Lower leg skin (tissue), 4 donors: ENCODE measurements at regions not wholly inside any gene's neighbourhood (a gene's known extent, or its start where the extent isn't known, plus 50 kb on each side); places are given as distances from the start of the nearest gene placed in this dataset.

Experiments used
- DNase-seq, 2 donors: peaks; one replicate each; pipeline ENCODE4 v3.0.0-alpha.2; 2019; ENCODE audit warnings: low spot score in 2 of 2
- H3K4me3 ChIP-seq: fragments of 200-600 bp; sonication (generic); 2 replicates; pipeline ENCODE4 v1.5.1; 2017; ENCODE audit warnings: mild to moderate bottlenecking, low read depth; ENCODE audit not compliant: poor library complexity, severe bottlenecking
- POLR2A ChIP-seq, 2 donors: fragments of 450-650 bp; IDR thresholded peaks; one replicate each; pipeline ENCODE4 v1.6.1; 2016 to 2017; ENCODE audit warnings: antibody characterized with exemption in 2 of 2, mild to moderate bottlenecking in 1 of 2, moderate library complexity in 1 of 2
- WGBS, 2 donors: methylation state at CpG; one replicate each; pipeline ENCODE4 v1.1.5; 2018; 5-methylcytosine and 5-hydroxymethylcytosine counted together
- intact Hi-C: fragments of 100-400 bp; cut with DNase I; formaldehyde crosslinking; loops from one replicate; pipeline ENCODE4 v1.15.0; 2023; ENCODE audit warnings: low total_unique reads
- TF ChIP-seq, protein P1 (sequence below), 3 donors: fragments of 450-650 bp; IDR thresholded peaks; one replicate each; pipeline ENCODE4 v1.5.1; 2016; ENCODE audit warnings: antibody characterized with exemption in 3 of 3, mild to moderate bottlenecking in 3 of 3, moderate library complexity in 2 of 3

DNA sequence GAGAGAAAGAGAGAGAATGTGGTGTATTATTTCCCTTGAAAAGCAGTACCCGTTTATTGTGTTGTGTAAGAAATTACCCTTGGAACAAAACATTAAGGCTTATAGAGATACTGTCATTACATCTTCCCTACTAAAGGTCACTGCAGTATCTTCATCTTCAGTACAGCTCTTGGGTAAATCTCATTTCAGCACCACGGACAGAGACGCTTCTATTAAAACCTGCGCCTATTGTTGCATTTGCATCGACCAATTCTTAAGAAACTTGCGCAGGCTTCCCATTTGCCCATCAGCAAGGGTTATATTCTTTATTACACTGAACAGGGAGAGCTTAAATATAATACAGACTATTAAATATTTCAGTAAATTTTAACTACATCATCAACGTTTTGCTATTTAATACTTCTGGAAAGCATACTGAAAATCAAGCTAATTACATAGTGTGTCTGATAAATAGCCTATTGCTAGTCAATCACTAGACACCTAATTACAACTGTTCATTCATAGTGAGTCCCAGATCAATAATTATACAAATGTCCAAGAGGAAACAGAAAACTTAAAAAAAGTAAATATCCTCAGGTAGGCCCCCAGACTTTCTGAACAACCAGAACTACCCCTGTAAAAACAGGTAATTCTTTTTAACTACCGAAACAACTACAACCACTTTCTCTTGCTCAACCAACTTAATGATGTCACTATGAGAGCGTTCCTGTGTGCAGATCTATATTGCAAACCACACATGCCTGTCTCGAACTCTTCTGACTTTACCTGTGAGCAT is 350.6 kb downstream of the LIG4 start:
- intact Hi-C loops: no loop called here
- DNase-seq: no peak
- WGBS, 2 donors: 22 to 23% methylated on average over 10 of the region's 10 CpGs
- no peak overlapping the region for H3K4me3 ChIP-seq
- no peak for TF ChIP-seq POLR2A (IDR thresholded peaks at IDR 0.05)

DNA sequence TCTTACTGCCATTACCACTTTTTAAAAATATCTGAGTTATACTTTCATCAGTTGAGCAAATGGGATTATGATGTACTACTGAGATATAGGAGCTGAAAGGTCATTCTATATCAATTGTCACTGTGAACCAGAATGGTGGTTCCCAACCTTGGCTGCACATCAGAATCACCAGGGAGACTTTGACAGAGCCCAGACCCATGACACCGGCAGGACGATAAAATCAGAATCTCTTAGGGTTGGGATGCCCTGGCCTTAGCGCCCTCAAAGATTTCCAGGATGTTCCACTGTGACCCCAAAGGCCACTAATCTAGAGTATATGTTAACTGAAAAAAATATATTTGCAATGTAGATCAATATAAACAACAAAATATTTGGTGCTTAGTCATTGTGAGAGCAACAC is 355.1 kb downstream of the LIG4 start:
- intact Hi-C loops: no loop called here
- no peak for TF ChIP-seq POLR2A (IDR thresholded peaks at IDR 0.05)
- TF ChIP-seq, protein P1, sequence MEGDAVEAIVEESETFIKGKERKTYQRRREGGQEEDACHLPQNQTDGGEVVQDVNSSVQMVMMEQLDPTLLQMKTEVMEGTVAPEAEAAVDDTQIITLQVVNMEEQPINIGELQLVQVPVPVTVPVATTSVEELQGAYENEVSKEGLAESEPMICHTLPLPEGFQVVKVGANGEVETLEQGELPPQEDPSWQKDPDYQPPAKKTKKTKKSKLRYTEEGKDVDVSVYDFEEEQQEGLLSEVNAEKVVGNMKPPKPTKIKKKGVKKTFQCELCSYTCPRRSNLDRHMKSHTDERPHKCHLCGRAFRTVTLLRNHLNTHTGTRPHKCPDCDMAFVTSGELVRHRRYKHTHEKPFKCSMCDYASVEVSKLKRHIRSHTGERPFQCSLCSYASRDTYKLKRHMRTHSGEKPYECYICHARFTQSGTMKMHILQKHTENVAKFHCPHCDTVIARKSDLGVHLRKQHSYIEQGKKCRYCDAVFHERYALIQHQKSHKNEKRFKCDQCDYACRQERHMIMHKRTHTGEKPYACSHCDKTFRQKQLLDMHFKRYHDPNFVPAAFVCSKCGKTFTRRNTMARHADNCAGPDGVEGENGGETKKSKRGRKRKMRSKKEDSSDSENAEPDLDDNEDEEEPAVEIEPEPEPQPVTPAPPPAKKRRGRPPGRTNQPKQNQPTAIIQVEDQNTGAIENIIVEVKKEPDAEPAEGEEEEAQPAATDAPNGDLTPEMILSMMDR (IDR thresholded peaks at IDR 0.05): no peak

DNA sequence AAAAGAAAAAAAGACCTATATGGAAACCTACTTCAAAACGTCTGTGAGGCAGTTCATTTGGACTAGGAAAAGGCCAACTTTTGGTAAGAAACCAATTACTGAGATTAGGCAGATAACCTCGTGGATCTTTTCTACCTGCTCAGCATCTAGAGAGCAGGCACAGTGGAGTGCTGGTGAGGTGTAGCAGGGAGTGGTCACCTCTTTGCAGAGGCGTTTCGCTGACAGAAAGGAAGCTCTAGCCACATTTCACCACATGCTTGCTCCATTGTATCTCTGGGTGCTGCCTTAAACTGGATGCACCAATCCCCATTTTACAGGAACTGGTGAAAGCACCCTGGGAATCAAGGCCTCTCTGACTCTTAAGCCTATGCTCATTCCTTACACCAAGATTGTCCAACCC is 360.5 kb downstream of the LIG4 start:
- no peak for DNase-seq
- 75 to 77% methylated on average over 4 of the region's 4 CpGs for WGBS, 2 donors
- intact Hi-C loops: no loop called here
- no peak overlapping the region for H3K4me3 ChIP-seq
- TF ChIP-seq POLR2A (IDR thresholded peaks at IDR 0.05): no peak

More for the DNA sequence above, 355.1 kb downstream of the LIG4 start:
- DNase-seq: no peak
- no peak overlapping the region for H3K4me3 ChIP-seq
- whole genome bisulfite sequencing, 2 donors: 81 to 91% methylated on average over 3 of the region's 3 CpGs

DNA sequence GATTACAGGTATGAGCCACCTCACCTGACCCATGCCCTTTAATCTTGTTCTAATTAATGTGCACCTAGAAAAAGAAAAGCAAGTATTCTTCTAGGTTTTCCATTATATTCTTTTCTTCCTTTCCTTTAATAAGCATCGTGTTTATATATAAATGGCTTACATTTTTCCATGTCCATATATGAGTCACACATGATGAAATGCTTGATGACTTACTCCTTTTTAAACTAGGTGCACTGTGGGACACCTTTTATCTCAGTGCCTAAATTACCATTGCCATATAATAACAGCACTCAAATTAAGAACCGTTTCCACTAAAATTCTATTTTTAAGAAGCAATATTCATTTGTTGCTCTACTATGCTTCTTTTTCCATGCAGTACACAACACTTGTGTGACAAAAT is 363.3 kb downstream of the LIG4 start:
- WGBS, 2 donors: 75 to 81% methylated on average over 2 of the region's 2 CpGs
- intact Hi-C loops: no loop called here
- no peak for TF ChIP-seq POLR2A (IDR thresholded peaks at IDR 0.05)
- TF ChIP-seq, protein P1 (IDR thresholded peaks at IDR 0.05): no peak
- no peak for DNase-seq
- H3K4me3 ChIP-seq: no peak overlapping the region

DNA sequence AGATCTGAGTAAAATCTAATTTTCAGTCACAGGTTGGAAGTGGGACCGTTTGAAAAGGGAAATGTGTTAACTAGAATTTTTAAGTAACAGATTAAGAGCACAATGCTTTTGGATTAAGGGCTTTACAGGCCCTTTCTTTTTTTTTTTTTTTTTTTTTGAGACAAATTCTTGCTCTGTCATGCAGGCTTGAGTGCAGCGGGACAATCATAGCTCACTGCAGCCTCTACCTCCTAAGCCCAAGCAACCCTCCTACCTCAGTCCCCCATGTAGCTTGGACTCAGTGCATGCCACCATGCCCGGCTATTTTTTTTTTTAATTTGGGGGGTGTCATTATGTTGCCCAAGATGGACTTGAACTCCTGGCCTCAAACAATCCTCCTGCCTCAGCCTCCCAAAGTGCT is 363.7 kb downstream of the LIG4 start:
- WGBS, 2 donors: 70 to 78% methylated on average over 3 of the region's 3 CpGs
- no peak for TF ChIP-seq POLR2A (IDR thresholded peaks at IDR 0.05)
- TF ChIP-seq, protein P1 (IDR thresholded peaks at IDR 0.05): no peak

GRCh38 chr13:107847406-107847805 is 367.9 kb downstream of the LIG4 start:
- DNase-seq: no peak
- intact Hi-C loops: no loop called here
- H3K4me3 ChIP-seq: no peak overlapping the region
- 60 to 67% methylated on average over 5 of the region's 5 CpGs for WGBS, 2 donors
- no peak for TF ChIP-seq POLR2A (IDR thresholded peaks at IDR 0.05)
- TF ChIP-seq, protein P1 (IDR thresholded peaks at IDR 0.05): no peak

More for the DNA sequence above, 363.7 kb downstream of the LIG4 start:
- no peak overlapping the region for H3K4me3 ChIP-seq
- no peak for DNase-seq
- intact Hi-C loops: no loop called here

DNA sequence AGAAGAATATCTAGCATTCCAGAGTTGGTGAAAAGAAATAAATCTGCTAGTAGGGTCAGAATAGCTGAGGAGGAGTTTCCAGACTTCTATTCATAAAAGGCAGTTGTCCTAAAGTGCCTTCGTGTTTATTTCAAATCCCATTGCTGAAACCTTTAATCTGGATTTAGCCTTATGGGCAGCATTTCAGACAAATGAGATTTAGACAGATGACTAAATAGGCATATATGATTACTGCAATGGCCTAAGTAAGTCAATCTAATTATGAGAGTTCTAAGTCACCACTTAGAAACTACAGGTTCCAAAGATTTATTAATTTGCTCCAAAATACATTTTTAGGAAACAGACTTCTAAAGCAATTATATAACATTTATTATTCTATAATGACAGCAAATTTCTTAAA is 368.7 kb downstream of the LIG4 start:
- no peak overlapping the region for H3K4me3 ChIP-seq
- intact Hi-C loops: no loop called here
- TF ChIP-seq, protein P1 (IDR thresholded peaks at IDR 0.05): no peak
- TF ChIP-seq POLR2A (IDR thresholded peaks at IDR 0.05): no peak
- no peak for DNase-seq
- WGBS, 2 donors: 72 to 76% methylated on average over 1 of the region's 1 CpG
